Nephron progenitor cell (in vitro differentiated cells): ENCODE measurements at regions not wholly inside any gene's neighbourhood (a gene's known extent, or its start where the extent isn't known, plus 50 kb on each side); places are given as distances from the start of the nearest gene placed in this dataset.

Source experiments
- DNase-seq: peaks from one replicate; pipeline ENCODE4 v3.0.0; 2021
- H3K27ac Mint-ChIP-seq: 2 replicates; pipeline ENCODE4 v1.8.0; 2021; ENCODE audit warnings: mild to moderate bottlenecking, moderate library complexity, mixed read lengths
- H3K27me3 Mint-ChIP-seq: 2 replicates; pipeline ENCODE4 v1.8.0; 2021; ENCODE audit warnings: mild to moderate bottlenecking, low read depth, mixed read lengths; ENCODE audit not compliant: poor library complexity
- H3K36me3 Mint-ChIP-seq: 2 replicates; pipeline ENCODE4 v1.8.0; 2021; ENCODE audit warnings: low read depth, mixed read lengths
- H3K4me1 Mint-ChIP-seq: 2 replicates; pipeline ENCODE4 v1.8.0; 2021; ENCODE audit warnings: mixed read lengths
- H3K4me3 Mint-ChIP-seq: 2 replicates; pipeline ENCODE4 v1.8.0; 2021; ENCODE audit warnings: mild to moderate bottlenecking, moderate library complexity, mixed read lengths
- H3K9me3 Mint-ChIP-seq: 2 replicates; pipeline ENCODE4 v1.8.0; 2021; ENCODE audit warnings: mild to moderate bottlenecking, moderate library complexity, mixed read lengths
- TF ChIP-seq, protein P1 (sequence below): fragments of 200-600 bp; sonication (generic); IDR thresholded peaks from 2 replicates; pipeline ENCODE4 v1.5.0; 2021; ENCODE audit warnings: antibody characterized with exemption

DNA sequence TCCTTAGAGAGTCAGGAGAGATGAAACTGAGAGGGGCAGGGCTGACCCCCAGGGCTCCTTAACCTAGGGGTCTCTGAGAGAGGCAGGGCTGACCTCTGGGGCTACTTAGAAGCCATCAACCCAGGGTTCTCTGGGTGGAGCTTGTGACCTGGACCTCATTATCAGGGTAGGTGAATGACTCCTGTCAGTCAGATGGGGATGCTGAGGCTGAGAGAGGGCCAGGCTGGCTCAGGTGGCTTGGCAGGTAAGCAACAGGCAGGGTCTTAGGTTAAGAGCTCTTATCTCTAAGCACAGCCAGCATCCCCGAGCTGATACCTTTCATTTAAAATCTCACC, 160.9 kb downstream of the PTPRU start:
- no peak for DNase-seq
- Mint-ChIP-seq H3K4me1 (peaks cover 18% of the 10 kb centered on the region), H3K9me3 (peaks cover 15% of the 10 kb centered on the region)

DNA sequence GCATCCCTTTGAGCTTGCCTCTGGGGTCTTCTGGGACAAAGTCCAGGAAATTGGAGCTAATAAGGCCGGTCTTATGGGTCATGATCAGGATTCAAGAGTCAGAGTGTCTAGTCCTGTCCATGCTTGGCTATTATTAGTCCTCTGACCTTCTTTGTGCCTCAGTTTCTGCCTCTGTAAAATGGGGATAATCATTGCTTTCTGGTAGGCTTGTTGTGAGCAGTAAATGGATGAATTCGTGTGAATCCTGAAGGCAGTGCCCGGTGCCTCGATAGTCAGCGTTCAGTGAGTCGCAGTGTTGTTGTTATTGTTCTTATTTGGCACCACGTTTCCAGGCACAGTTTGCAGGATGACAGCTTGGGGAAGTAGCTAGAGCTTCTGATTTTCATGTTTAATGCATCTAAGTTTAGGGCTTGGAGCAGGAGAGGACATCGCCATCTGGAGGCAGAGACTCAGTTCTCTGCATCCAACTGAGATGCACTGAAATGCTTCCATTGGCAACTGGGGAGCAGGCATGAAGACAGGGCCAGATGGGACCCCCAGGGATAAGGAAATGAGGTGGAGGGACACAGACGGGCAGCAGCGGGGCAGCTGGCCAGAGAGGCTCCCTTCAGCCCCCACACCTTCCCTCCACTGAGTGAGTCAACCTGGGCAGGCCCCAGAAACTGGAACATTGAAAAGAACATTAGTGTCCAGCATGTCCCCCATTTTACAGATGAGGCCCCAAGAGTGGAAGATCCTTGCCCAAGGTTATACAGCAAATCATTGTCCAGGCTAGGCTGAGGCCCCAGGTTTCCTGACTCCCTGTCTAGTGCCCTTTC, 160.3 kb downstream of the PTPRU start:
- Mint-ChIP-seq H3K4me1 (peaks cover 22% of the 10 kb centered on the region), H3K36me3 (no peaks in the 10 kb centered on the region), H3K27me3 (peaks cover 19% of the 10 kb centered on the region), H3K9me3 (peaks cover 14% of the 10 kb centered on the region), H3K4me3 (no peak overlapping the region), H3K27ac (no peak overlapping the region)
- DNase-seq: no peak
- TF ChIP-seq, protein P1, sequence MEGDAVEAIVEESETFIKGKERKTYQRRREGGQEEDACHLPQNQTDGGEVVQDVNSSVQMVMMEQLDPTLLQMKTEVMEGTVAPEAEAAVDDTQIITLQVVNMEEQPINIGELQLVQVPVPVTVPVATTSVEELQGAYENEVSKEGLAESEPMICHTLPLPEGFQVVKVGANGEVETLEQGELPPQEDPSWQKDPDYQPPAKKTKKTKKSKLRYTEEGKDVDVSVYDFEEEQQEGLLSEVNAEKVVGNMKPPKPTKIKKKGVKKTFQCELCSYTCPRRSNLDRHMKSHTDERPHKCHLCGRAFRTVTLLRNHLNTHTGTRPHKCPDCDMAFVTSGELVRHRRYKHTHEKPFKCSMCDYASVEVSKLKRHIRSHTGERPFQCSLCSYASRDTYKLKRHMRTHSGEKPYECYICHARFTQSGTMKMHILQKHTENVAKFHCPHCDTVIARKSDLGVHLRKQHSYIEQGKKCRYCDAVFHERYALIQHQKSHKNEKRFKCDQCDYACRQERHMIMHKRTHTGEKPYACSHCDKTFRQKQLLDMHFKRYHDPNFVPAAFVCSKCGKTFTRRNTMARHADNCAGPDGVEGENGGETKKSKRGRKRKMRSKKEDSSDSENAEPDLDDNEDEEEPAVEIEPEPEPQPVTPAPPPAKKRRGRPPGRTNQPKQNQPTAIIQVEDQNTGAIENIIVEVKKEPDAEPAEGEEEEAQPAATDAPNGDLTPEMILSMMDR: no peak

More for the DNA sequence above, 160.9 kb downstream of the PTPRU start:
- Mint-ChIP-seq H3K36me3 (no peaks in the 10 kb centered on the region), H3K4me3 (no peak overlapping the region), H3K27ac (no peak overlapping the region), H3K27me3 (peaks cover 20% of the 10 kb centered on the region)
- TF ChIP-seq, protein P1: no peak

DNA sequence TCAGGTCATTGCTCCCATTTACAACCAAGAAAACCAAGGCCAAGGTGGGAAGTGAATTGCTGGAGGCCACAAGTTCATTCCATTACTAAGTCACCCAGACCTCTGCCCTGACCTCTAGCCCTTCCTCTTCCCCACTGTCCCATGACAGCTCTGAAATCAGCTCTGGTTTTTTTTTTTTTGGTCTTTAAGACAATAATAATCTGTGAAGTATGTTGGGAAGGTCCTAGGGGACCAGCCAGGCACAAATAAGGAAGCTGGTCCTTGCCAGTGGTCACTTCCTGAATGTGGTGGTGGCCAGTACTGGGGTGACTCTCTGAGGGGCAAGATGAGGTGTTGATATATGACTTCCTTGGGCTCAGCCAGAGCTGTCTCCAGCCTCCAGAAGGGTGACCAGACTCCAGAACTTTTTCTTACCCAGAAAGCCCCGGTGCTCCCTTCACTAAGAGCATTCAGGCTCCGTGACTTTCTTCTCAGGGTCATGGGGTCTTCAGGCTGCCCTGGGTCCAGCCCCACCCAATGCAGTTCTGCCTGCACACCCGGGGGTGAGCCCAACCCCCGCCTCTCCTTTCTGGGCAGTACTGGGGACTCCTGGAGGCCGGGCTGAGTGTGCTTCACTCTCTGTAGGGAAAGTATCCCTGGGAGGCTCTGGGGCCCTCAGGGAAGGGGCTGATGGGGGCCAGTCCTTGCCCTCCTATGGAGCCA, 159.6 kb downstream of the PTPRU start:
- H3K36me3 Mint-ChIP-seq: no peaks in the 10 kb centered on the region
- no peak for DNase-seq
- no peak overlapping the region for H3K4me3 Mint-ChIP-seq
- peak overlapping the region; percentile 46 for H3K27ac Mint-ChIP-seq
- H3K27me3 Mint-ChIP-seq: peaks cover 17% of the 10 kb centered on the region
- TF ChIP-seq, protein P1: no peak
- peaks cover 9% of the 10 kb centered on the region for H3K9me3 Mint-ChIP-seq
- H3K4me1 Mint-ChIP-seq: peaks cover 29% of the 10 kb centered on the region

DNA sequence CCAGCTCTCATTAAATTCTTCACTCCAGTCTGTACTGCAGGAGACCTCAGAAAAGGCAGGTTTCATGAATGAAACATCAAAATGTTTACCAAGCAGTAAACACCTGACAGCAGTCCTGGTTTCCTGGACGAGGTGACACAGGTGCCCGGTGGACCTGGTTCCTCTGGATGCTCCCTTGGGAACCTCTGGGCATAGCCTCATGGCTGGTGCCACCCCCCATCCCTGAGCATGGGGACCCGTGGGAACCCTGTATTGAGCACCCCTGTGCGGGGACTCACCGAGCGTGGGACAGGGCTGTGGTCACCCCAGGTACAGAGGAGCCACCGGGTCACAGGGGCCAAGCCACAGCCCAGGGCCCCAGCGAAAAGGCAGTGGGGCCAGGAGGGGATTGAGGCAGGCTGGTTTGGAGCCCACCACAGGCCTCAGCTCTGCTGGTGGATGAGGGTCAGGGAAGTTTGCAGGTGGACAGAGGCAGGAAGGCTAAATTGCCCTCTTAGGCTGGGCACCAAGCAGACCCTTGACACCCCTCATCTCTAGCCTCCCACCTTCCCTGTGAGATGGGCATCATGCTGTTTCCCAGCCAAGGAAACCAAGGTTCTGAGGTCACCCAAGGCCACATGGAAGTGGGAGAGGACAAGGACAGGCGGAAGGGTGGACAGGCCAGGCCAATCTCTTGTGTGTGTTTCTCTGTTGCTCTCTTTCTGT, 158.4 kb downstream of the PTPRU start:
- Mint-ChIP-seq H3K27me3 (peaks cover 17% of the 10 kb centered on the region), H3K4me3 (no peak overlapping the region), H3K27ac (peak overlapping the region; percentile 54), H3K9me3 (peaks cover 7% of the 10 kb centered on the region), H3K36me3 (no peaks in the 10 kb centered on the region), H3K4me1 (peaks cover 37% of the 10 kb centered on the region)
- TF ChIP-seq, protein P1: no peak
- DNase-seq: no peak

DNA sequence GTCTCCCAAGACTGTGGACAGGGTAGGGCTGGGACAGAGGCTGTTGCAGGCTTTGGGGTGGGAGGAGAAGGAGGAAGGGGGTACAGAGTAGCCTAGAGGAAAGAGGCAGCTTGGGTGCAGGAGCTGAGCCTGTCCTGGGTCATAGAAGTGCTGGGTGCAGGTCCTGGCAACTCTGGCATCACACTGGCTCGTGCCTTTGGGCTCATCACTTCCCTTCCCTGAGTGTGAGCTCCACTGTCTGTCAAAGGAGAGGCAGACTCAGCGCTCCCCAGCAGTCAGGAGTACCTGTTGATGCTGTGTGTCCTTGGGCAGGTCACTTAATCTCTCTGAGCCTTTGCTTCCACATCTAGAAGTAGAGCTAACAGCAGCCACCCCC, 157.1 kb downstream of the PTPRU start:
- TF ChIP-seq, protein P1: no peak
- Mint-ChIP-seq H3K27me3 (peaks cover 15% of the 10 kb centered on the region), H3K9me3 (no peaks in the 10 kb centered on the region), H3K4me3 (no peak overlapping the region), H3K36me3 (no peaks in the 10 kb centered on the region), H3K27ac (no peak overlapping the region), H3K4me1 (peaks cover 37% of the 10 kb centered on the region)
- no peak for DNase-seq
